ENCODE measurements at regions not wholly inside any gene's neighbourhood (a gene's known extent, or its start where the extent isn't known, plus 50 kb on each side); places are given as distances from the start of the nearest gene placed in this dataset.

- DNase-seq = no peak
Observed at GRCh38 chr2:111632661-111633060, 251.3 kb downstream of the ANAPC1 start.

DNA sequence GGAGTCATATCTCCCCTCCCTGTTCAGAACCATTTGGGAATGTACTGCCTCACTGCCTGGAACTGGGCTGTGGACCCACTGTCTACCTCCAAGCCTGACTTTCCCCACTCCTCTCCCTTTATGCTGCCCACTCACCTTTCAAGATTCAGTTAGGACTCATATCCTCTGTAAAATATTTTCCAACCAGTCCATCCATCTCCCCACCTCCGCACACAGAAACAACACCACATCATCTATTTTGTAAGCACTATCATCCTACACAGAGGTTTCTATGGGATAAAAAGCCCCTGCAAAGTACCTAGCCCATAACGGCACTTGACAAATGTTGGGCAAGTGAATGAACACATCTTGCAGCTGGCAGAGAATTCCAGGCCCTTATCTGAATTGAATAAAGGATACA is 250.8 kb downstream of the ANAPC1 start:
- DNase-seq = no peak

DNA sequence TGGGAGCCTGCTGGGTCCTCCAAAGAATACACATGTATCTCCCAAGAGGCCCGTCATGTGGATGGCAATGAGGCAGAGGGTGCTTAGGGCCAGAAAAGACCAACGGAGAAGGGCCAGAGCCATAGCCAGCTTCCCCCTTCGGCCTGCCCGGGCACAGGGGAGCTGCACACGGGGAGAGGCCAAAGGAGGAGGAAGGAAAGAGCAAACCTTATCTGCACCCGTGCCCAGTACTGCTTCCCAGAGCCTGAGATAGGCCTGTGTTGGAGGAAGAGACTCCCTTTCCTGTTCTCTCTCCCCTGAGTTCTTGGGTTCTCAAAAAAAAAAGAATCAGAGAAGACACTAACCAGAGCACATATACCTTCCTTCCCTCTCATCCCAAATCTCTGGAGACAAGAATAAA is 250.3 kb downstream of the ANAPC1 start:
- DNase-seq = no peak

- DNase-seq = no peak
Observed at GRCh38 chr2:111634050-111634794, 249.8 kb downstream of the ANAPC1 start.

GRCh38 chr2:111634995-111635538 is 248.9 kb downstream of the ANAPC1 start:
- no peak for DNase-seq

GRCh38 chr2:111636905-111637304 is 247.1 kb downstream of the ANAPC1 start:
- no peak for DNase-seq

DNA sequence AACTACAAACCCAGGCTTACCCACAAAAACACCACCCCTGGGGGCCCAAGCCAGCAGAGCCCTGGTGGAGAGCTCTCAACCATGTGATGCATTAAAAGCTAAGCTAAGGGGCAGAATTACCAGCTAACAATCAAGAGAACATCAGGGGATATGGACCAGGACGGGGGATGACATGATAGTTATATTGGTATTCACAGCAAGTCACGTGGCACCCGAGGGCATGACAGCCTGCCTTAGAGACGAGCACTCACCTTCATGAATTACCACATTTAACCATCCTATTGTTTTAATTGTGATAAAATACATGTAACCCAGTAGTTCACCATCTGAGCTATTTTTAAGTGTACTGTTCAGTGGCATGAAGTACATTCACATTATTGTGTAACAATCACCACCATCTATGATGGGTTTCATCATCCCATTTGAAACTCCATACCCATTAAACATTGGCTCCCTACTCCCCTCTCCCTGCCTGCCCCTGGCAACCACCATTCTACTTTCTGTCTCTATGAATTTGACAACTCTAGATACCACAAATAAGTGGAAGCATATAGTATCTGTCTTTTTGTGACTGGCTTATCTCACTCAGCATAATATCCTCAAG is 245.6 kb downstream of the ANAPC1 start:
- no peak for DNase-seq

DNA sequence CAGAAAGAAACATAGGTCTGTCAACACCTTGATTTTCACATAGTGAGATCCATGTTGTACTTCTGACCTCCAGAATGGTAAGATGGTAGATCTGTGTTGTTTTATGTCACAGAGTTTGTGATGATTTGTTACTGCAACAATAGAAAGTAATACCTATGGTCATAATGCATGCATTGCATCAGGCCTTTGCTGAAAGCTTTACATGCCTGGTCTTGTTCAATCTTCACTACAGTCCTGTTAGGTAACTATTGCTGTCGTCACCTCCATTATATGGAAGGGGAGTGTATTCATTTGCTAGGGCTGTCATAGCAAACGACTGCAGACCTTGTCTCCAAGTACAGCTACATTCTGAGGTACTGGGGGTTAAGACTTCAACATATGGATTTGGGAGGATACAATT is 243.5 kb downstream of the ANAPC1 start:
- DNase-seq = no peak

DNA sequence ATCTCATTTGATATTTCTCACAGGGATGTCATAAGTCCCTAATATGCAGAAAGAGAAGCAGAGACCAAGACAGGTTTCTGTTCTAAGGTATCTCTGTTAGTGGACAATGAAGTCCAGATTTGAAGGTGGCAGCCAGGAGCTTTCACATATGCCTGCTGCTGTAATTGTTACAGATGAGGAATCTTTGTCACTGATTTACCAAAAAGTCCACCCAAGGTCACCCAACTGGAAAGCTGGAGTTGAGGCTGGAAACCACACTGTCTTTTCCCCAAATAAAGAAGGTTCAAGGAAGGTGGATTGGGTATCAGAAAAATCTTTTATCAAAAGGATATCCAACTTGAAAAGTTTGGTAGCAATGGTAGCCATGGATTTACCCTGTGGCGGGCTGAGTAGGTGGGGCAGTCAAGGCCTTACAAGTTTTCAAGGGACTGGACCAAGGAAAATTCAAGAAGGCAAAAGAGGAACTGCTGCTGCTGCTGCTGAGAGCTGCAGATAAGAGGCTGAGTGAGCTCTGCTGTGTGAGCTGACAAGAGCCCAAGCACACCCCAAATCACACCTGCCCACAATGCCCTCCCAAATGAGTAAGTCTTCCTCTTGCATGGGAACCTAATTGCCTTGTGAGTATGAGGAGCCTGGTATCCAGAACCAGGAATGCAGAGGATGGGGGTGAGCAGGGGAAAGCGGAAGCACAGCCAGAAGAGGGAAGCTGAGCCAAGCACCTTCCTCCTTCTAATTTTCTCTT is 241.2 kb downstream of the ANAPC1 start:
- no peak for DNase-seq

DNA sequence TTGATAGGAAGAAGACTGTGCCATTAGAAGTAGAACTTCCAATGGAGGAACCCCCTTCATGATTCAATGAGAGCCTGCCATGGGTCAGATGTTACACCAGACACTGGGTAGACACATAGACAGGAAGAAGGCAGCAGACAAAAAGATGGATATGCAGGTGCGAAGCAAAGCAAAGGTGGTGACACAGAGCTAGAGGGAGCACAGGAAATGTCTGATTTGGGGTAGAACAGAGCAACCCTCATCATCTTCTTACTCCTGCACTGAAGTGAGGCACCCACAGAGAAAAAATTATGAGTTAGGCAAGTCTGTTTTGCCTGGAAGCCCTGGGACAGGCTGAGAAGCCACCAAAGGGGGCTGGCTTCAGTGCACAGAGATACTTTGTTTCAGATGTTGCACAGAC is 240.2 kb downstream of the ANAPC1 start:
- DNase-seq = no peak

GRCh38 chr2:111647359-111647758 is 236.6 kb downstream of the ANAPC1 start:
- DNase-seq = no peak

- DNase-seq = no peak
Observed at GRCh38 chr2:111652038-111652437, 232.0 kb downstream of the ANAPC1 start.

- no peak for DNase-seq
Observed at GRCh38 chr2:111652681-111653080, 231.3 kb downstream of the ANAPC1 start.

DNA sequence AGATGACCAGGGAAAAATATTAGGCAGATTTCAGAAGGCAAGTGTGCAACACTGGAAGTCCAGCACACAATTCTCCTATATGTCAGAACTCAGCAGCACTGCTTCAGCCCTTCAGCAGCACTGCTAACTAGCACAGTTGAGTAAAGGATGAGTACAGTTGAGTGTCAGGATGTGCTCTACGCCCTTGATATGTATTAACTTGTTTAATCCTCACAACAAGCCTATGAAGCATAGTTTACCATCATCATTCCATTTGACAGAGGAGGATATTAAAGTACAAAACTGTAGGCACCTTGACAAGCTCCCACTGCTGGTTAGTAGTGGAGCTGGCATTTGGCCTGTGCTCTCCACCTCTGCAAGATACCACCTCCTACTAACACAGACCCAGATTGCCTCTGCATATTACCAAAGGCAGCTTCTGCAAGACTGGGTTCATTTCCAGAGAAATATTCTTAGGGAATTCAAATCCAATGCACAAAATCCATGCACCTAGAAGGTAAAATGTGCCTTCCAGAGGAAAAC is 230.8 kb downstream of the ANAPC1 start:
- DNase-seq = no peak

DNA sequence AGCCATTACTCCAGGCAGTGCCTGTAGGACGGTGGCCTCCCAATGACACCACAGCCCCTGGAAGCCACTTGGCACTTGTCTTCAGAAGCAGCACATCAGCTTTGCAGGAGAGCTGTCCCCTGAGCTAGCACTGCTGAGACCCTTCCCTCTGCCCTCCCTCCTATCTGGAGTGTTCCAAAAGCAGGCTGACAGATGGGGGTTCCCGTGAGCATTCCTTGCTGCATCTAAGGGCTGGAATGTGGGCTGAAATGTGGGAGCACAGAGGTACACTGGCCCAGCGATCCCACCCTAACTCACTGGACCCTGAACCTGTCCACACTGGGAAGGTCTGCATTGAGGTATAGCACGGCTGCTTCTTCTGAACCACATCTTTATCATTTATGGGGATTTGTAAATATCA is 230.1 kb downstream of the ANAPC1 start:
- DNase-seq = no peak

DNA sequence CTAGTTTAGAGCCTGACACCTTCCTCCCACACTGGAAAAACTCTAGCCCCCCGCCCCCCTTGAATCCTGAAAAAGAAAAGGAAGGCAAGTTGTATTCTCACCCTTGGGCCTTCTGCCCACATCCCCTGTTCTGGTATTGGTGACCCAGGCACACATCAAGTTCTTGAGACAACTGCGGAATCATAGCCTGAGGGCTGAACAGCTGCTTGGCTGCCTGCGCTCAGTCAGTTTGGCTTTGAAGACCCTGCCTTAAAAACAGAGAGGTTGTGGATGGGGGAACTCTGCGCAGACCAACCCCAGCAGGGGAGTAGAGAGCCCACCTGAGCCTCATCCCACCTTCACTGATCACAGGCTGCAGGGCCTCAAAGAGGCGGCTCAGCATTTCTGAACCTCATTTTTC is 229.2 kb downstream of the ANAPC1 start:
- no peak for DNase-seq

- DNase-seq = no peak
Observed at GRCh38 chr2:111656436-111656835, 227.6 kb downstream of the ANAPC1 start.

- no peak for DNase-seq
Observed at GRCh38 chr2:111656894-111657293, 227.1 kb downstream of the ANAPC1 start.

- DNase-seq = no peak
Observed at GRCh38 chr2:111657351-111657975, 226.5 kb downstream of the ANAPC1 start.

DNA sequence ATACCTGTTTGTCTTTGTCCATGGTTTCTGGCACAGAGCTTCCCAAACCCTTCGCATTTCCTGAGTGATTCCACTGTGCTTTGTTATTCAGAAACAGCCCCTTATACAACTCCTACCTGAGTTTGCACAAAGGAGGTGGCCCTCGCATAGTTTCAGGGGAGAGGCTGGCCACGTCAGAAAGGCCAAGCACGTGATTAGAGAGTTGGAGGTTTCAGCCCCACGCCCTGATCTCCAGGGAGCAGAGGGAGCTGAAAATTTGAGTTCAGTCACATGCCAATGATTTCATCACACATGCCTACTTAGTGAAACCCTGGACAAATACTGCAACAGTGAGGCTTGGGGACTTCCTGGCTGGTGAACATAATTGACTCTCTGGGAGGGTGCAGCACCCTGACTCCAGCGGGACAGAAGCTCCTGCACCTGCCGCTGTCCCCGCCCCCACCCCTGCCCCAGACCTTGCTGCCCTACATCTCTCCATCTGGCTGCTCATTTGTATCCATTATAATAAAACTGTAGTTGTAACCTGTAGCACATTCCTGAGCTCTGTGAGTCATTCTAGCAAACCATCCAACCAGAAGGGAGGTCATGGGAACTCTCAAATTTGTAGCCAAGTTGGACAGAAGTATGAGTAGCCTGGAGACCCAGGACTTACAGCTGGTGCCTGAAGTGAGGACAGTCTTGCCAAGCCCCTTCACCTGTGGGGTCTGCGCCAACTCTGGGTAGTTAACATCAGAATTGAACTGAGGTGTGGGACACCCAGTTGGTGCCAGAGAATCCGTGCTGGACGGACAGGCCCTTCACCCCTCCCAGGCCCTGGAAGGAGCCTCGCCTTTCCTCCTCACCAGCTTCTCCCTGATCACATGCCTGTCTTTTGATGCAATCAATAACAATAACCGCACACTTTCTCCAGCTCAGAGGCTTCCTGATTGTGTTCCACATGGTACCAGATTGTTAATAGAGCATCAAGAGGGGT is 224.3 kb downstream of the ANAPC1 start:
- DNase-seq = peak; percentile 97

DNA sequence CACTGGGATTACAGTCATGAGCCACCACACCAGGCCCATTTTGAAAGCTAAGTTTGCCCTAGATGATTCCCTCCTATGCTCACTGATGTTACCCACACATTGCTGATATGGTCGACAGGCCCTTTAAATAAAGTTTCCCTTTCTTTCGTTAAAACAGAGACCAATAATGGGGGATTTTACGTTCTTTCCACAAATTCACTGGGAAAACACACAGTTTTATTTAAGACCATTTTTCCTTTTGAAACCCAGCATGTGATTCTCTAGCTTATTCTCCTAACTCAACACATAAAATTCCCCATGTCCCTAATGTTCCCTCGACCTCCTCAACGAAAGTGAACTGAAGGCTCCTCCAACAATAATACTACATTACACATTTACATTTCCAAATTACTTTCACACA is 223.2 kb downstream of the ANAPC1 start:
- DNase-seq = no peak
